SW 1271 (cell line): ENCODE measurements at regions not wholly inside any gene's neighbourhood (a gene's known extent, or its start where the extent isn't known, plus 50 kb on each side); places are given as distances from the start of the nearest gene placed in this dataset.
"Not testable (repeated sequence)": the region's sequence is repeated elsewhere in the genome, so short reads cannot be mapped to it uniquely, and the experiment has no call there.

Experiments used
- DNase-seq, 2 experiments: peaks; one replicate each; lab custom pipeline; 2025; lab: John Stamatoyannopoulos, UW

- no peak for DNase-seq
Measured at GRCh38 chr2:228956701-228957474, 314.2 kb downstream of the PID1 start.

GRCh38 chr2:228949831-228950230 is 321.3 kb downstream of the PID1 start:
- DNase-seq = no peak

DNA sequence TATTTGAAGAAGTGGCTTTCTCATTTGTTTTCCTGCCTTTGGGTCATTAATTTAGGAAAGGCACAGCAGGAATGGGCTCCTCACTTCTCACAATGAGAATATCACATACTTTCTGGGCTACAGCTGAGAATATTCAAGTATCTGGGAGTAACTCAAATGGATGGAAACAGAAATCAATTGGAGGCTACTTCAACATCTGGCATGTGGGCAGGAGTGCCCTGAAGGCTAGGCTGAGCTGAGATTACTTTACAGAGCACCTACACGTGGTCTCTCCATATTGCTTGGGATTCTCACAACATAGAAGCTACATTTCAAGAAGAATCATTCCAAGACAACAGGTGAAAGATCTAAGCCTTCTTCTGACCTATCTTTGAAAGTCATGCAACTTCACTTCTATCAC is 325.4 kb downstream of the PID1 start:
- no peak for DNase-seq

DNA sequence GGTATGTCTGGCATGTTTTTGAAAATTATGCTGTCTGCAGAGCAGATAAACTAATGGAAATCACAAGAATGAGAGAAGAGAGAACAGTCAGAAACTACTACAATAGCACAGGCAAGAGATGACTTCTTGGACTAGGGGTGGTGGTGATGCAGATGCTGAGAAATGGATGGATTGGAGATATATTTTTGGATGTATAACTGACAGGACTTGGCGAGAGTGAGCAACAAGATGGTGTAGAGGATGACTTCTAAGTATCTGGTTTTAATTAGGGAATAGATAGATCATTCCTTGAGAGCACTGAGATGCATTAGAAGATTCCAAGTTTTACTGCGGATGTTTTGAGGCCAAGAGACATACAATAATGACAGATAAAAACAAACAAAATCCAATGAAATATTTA is 328.2 kb downstream of the PID1 start:
- DNase-seq = no peak

DNA sequence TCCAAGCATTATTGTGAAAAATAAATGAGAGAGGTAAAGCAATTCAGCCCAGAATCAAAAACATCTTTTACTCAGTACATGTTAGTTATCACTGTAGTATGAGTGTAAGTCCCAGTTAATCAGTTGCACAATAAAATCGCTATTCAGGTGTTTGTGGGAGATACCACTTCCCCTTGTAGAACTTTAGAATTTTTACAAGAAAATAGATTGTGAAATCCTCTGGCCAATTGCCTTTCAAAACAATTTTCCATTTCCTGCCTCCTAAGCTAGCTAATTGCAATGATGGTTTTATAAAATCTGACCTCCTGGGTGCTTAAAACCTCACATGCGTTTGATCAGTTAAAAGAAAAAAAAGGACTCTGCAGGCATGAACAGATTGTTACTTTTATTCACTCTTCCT is 332.5 kb downstream of the PID1 start:
- DNase-seq = no peak

- no peak for DNase-seq
Measured at GRCh38 chr2:228927028-228928010, 343.8 kb downstream of the PID1 start.

- DNase-seq = no peak
Measured at GRCh38 chr2:228919808-228920207, 351.3 kb downstream of the PID1 start.

DNA sequence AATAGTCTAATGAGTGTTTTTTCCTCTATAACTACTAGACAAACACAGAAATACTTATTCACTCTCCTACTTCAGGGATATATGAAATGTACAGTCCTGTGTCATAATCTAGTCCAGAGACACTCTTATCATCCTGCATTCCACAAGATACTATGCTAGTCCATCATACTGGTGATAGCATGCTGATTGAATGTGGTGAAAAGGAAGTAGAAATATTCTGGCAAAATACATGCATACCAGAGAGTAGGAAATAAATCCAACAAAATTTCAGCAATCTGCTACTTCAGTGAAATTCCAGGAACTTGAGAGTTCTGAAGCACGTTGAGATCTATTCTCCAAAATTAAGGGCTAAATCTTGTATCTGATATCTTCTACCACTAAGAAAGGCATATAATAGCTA is 353.9 kb downstream of the PID1 start:
- DNase-seq = no peak

DNA sequence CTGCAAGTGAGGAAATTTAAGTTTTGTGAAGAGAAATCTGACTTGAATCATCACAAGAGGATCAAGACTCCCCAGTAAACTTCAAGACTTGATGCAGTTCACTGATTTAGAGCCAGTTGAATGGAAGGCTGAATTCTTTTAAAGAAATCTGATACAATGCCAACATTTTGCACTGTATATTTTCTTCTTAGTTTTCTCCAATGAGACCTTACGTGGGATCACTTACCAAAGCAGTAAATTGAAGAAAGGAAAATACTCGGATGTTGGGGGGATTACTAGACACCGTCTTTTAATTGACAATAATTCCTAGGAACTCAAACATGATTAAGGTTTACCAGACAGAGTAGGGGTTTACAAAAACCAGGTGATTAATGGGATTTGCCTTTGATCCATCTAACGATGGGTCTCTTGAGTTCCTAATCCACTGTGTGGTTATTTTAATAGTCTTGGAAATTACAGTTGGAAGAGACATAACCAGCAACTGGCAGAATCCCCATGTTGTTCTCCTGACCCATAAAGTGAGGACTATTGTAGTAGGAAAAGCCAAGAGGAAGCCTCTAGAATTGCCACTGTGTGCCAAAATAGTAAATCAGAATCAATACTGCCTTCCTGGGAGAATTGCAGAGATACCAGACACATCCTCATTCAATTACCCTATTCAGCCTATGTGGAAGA is 354.5 kb downstream of the PID1 start:
- no peak for DNase-seq

DNA sequence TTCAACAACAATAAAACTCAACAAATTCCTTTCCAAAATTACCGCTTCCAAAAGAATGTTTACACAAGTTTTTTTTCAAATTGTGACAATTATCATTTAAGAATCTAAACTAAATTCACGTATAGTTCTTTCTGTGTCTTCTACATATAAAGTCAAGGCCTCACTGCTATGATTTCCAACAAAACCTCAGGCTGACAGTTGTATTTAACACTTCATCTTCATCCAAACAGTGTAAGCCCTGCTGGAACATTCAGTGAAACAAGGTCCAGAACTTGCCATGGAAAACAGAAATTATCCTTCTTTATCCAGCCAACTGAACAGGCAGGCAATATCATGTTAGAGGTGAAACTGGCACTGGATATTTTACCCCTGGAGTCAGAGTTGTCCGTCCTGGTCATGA is 357.9 kb downstream of the PID1 start:
- DNase-seq = no peak

- DNase-seq = not testable (repeated sequence)
Measured at GRCh38 chr2:228910872-228911271, 360.2 kb downstream of the PID1 start.

GRCh38 chr2:228902176-228902575 is 368.9 kb downstream of the PID1 start:
- DNase-seq = no peak

DNA sequence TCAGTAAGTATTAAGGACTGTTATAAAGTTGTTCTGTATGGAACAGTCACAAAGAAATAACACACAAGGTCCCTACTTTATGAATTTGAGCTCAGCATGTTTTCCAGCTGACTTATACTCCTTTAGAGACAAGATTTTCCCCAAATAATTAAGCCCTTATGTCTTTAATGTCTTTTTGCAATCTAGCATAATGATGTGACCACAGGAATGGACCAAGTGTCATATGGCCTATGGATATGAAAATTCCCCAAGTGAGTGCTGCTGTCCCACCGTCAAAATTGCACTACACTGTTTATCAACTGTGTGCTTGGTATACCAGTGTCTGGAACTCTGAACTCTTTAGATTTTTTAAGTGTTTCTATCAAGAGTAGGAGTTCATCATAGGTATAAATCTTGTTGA is 369.6 kb downstream of the PID1 start:
- DNase-seq = no peak

GRCh38 chr2:228878138-228878537 is 392.9 kb downstream of the PID1 start:
- no peak for DNase-seq

DNA sequence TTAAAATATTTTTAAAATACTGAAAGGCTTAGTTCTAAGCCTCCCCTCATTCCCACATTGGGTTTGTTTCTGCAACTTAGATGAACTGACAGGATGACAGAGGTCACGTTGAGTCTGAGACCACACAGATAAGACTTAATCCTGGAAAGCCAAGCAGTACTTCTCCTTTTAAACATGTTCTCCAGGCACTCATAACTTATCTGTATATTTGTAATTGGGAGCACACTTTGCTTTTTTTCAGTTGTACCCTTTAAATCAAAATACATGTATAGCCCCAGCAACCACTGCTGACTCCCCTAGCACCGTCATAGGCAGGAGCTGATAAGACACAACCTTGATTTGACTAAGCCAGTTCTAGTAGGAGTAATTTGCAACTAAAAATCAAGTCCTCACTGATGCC is 394.8 kb downstream of the PID1 start:
- no peak for DNase-seq

DNA sequence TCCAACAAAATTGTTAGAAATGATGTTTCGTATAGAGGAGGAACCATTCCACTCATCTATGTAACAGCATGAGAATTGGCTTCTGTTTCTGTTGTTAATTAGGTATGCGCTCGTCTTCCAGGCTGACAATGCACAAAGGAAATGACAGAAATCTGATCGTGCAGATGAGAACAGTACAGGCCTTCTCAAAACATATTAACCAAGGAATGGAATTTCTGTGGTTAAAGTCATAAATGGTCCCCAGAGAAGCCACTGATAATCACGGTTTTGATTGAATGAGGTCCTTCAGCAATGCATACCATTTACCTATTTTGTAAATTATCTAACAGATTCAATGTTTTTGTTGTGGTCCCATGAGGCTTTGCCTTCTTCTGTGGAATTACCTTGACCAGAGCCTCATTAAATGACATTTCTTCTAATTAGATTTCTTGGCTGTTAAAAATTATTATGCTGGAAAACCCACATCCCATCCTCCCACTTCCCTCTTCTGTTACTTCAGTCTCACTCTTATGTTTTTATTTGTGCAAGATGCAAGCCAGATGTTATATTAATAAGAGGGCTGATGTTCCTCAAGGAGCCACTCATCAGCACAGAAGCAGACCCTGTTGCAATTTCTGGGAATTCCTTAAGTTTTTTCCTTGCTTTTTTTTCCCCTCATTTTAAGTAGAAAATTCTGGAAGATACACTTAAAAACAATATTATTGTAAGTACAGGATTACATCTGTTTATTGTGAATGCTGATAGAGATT is 395.8 kb downstream of the PID1 start:
- no peak for DNase-seq

- DNase-seq = no peak
Measured at GRCh38 chr2:228871012-228871411, 400.1 kb downstream of the PID1 start.

- no peak for DNase-seq
Measured at GRCh38 chr2:228869636-228870264, 401.3 kb downstream of the PID1 start.

- DNase-seq = no peak
Measured at GRCh38 chr2:228867406-228867805, 403.7 kb downstream of the PID1 start.

DNA sequence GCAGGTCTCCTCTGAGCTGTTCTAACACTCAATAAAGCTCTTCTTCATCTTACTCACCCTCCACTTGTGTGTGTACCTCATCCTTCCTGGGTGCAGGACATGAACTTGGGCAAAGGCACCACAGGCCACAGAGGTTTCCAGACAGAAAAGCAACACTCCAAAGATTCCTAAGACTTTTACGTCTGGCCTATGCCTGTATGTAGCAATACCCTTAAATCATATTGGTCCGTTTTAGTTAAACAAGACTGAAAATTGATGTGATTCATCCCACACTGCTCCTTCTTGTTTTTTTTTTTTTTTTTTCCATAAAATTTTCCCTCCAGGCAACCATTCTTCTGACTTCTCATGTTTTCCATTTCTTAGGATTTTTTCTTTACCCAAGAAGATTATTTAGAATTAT is 404.3 kb downstream of the PID1 start:
- no peak for DNase-seq

GRCh38 chr2:228866044-228866443 is 405.0 kb downstream of the PID1 start:
- DNase-seq = no peak
